Subcutaneous abdominal adipose tissue (tissue), 5 donors: ENCODE measurements at regions not wholly inside any gene's neighbourhood (a gene's known extent, or its start where the extent isn't known, plus 50 kb on each side); places are given as distances from the start of the nearest gene placed in this dataset.

Experiments used
- H3K27ac ChIP-seq: one replicate; pipeline ENCODE4 v1.7.0; 2013; ENCODE audit warnings: low read depth, mild to moderate bottlenecking, inconsistent platforms, low read length, moderate library complexity
- H3K27me3 ChIP-seq, 5 donors: one replicate each; pipeline ENCODE4 v1.7.0; 2013; ENCODE audit warnings: low read length in 5 of 5, inconsistent platforms in 1 of 5; ENCODE audit not compliant: control insufficient read depth in 5 of 5, insufficient read depth in 4 of 5
- H3K36me3 ChIP-seq, 5 donors: one replicate each; pipeline ENCODE4 v1.7.0; 2013; ENCODE audit warnings: low read length in 5 of 5; ENCODE audit not compliant: control insufficient read depth in 5 of 5, insufficient read depth in 5 of 5
- H3K4me1 ChIP-seq, 5 donors: one replicate each; pipeline ENCODE4 v1.7.0; 2013; ENCODE audit warnings: low read length in 5 of 5, mild to moderate bottlenecking in 3 of 5, moderate library complexity in 1 of 5; ENCODE audit not compliant: control insufficient read depth in 5 of 5, insufficient read depth in 5 of 5
- H3K4me3 ChIP-seq, 5 donors: one replicate each; pipeline ENCODE4 v1.7.0; 2013; ENCODE audit warnings: low read length in 5 of 5, low read depth in 1 of 5
- H3K9ac ChIP-seq, 5 donors: one replicate each; pipeline ENCODE4 v1.7.0; 2013; ENCODE audit warnings: low read length in 5 of 5, mild to moderate bottlenecking in 4 of 5, moderate library complexity in 3 of 5
- H3K9me3 ChIP-seq, 5 donors: one replicate each; pipeline ENCODE4 v1.7.0; 2013; ENCODE audit warnings: low read length in 5 of 5; ENCODE audit not compliant: control insufficient read depth in 5 of 5
- donor health status: healthy.
- donor health status: healthy.
- donor health status: healthy.
- donor health status: healthy.
- donor health status: healthy.

DNA sequence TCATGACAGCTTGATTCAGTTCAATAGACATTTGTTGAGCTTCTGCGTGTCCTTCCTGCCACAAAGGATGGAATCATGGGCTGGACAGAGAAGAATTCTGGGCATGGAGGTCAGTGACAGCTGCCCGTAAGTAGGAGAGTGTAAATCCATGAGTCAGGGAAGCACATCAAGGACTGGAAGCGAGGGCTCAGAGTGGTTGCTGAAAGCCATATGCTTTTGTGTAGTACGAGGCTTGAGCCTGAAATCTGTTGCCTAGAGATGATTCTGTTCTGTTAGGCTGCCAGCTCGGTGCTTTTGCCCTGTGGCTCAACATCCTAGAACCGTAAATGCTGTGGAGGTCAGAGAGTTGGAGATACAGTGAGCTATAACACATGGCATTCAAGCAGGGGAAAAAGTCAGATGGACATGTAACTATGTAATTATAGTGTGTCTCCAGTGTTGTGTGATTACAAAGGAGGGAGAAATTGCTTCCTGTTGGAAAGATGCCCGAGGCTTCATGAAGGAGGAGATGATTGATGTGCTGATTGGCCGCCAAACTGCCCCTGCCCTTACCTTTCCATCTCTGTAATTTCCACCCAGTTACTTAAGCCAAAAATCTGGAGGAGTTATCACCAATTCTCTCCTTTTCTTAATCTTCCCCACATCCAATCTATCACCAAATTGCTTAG, 92.8 kb upstream of the CACNA1E start:
- Histone ChIP-seq H3K9me3 (no peaks in the 10 kb centered on the region), H3K27me3 (peaks cover 0 to 20% (median 8%) of the 10 kb centered on the region in 5 donors), H3K4me3 (no peak overlapping the region), H3K27ac (no peak overlapping the region), H3K4me1 (no peaks in the 10 kb centered on the region), H3K36me3 (no peaks in the 10 kb centered on the region), H3K9ac (no peak overlapping the region)

DNA sequence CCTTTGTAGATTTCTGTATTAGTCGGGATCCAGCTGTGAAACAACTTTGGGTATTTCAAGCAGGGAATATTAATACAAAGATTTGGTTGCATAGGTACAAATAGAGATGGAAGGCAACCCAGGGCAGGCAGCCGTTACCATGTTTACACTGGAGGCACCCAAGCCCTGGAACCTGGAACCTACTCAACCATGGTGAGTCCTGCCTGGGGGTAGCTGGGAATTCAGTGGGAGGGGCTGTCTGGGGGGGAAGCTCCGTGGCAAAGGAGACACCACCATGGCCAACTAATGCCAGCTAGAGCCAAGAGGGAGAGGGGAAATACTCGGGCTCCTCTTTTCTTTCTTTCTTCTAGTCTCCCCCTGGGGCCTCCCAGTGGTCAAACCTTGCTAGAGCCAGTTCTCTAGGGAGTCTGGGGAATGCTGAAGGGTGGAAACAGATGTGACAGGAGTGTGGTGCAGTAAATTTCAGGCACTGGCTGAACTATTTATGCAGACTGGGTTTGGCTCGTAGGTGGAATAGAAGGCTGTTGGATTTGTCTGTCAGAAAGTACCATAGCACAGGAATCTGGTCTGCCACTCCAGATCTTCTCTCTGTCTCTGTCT, 91.9 kb upstream of the CACNA1E start:
- H3K4me1 ChIP-seq: no peaks in the 10 kb centered on the region
- H3K9ac ChIP-seq: no peak overlapping the region

DNA sequence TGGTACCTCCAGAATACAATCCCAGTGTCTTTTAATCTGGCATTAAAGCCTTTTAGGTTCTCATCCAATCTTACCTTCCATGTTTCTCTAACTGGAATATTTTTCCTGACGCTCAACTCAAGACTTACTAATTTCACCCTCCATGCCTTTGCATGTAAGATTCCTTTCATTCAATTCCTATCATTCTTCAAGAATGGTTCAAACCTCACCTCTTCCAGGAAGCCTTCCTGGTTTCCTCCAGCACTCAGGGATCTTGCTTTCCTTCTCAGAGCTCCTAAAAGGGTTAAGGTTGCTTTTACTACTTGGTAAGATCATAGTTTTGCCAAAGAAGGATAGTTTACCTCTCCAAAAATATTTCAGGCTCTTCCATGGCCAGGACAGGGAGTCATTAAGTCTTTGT, 91.2 kb upstream of the CACNA1E start:
- Histone ChIP-seq H3K9ac (no peak overlapping the region), H3K27ac (no peak overlapping the region), H3K9me3 (no peaks in the 10 kb centered on the region), H3K4me3 (no peak overlapping the region), H3K4me1 (no peaks in the 10 kb centered on the region), H3K27me3 (peaks cover 0 to 24% (median 8%) of the 10 kb centered on the region in 5 donors), H3K36me3 (no peaks in the 10 kb centered on the region)

More for the DNA sequence above, 91.9 kb upstream of the CACNA1E start:
- Histone ChIP-seq H3K27ac (no peak overlapping the region), H3K36me3 (no peaks in the 10 kb centered on the region), H3K9me3 (no peaks in the 10 kb centered on the region), H3K4me3 (no peak overlapping the region), H3K27me3 (peaks cover 0 to 24% (median 8%) of the 10 kb centered on the region in 5 donors)

DNA sequence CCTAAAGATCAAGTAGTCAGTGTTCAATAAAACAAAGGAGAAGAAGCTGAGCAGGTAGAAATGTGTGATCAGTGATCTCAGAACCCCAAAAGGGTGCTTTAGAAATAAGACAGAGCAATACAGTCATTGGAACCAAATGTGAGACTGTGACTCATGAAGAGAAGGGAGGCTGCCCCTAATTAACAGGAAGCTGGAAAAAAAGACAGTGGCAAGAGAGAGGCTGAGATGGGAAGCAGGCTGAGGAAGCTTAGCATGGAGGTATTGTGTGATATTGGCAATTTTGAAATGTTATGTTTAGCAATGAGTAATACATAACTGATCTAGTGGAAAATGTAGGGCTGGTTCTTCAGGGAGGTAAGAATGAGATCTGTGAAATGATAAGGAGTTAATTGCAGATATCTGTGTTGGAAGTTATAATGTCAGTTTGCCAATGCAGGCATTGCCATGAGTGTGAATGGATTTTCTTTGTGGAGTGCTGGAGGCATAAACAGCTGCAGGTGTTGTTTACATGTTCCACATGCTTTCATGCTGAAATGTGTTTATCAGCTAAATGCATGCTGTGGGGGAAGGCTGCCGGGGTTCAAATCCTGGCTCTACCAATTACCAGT, 90.6 kb upstream of the CACNA1E start:
- H3K27ac ChIP-seq: no peak overlapping the region
- no peak overlapping the region for H3K9ac ChIP-seq
- H3K9me3 ChIP-seq: no peaks in the 10 kb centered on the region
- H3K4me1 ChIP-seq: no peaks in the 10 kb centered on the region
- peaks cover 0 to 24% (median 8%) of the 10 kb centered on the region in 5 donors for H3K27me3 ChIP-seq
- no peaks in the 10 kb centered on the region for H3K36me3 ChIP-seq
- no peak overlapping the region for H3K4me3 ChIP-seq

DNA sequence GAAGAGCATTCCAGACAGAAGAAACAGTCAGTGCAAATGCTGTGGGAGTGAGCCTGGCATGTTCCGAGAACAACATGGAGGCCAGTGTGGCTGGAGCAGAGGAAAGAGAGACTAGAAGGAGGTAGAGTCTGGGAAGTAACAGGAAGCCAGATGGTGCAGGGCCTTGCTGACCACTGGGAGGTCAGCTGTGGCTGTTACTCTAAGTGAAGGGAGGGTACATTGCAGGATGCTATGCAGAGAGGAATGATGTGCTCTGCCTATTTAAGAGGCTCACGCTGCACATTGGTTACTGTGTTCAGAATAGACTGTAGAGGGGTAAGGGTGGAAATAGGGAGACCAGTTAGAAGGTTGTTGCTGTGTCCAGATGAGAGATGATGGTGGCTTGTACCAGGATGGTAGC, 88.6 kb upstream of the CACNA1E start:
- Histone ChIP-seq H3K9ac (no peak overlapping the region), H3K27me3 (peaks cover 0 to 19% (median 8%) of the 10 kb centered on the region in 5 donors), H3K9me3 (no peaks in the 10 kb centered on the region), H3K36me3 (no peaks in the 10 kb centered on the region), H3K4me3 (no peak overlapping the region), H3K4me1 (no peaks in the 10 kb centered on the region), H3K27ac (no peak overlapping the region)

DNA sequence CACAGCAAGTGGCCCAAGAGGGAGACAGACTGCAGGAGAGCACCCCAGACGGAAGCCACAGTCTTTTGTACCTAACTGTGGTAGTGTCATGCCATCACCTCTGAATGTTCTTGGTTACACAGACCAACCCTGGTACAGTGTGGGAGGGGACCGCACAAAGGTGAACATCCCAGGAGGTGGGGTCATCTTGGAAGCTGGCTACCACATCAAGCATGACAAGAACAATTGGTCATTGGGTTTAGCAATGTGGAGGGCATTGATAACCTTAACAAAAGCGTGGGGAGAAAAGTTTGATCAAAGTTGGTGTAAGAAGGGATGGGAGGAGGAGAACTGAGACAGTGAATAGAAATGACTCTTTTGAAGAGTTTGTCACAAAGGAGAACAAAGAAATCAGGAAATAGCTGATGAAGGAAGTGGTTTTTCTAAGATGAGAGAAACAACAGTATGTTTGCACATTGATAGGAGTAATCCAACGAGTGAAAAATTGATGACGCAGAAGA, 87.1 kb upstream of the CACNA1E start:
- H3K9me3 ChIP-seq: no peaks in the 10 kb centered on the region
- H3K27ac ChIP-seq: no peak overlapping the region
- no peak overlapping the region for H3K4me3 ChIP-seq
- no peaks in the 10 kb centered on the region for H3K4me1 ChIP-seq
- no peaks in the 10 kb centered on the region for H3K36me3 ChIP-seq
- peaks cover 0 to 21% (median 6%) of the 10 kb centered on the region in 5 donors for H3K27me3 ChIP-seq
- H3K9ac ChIP-seq: no peak overlapping the region

DNA sequence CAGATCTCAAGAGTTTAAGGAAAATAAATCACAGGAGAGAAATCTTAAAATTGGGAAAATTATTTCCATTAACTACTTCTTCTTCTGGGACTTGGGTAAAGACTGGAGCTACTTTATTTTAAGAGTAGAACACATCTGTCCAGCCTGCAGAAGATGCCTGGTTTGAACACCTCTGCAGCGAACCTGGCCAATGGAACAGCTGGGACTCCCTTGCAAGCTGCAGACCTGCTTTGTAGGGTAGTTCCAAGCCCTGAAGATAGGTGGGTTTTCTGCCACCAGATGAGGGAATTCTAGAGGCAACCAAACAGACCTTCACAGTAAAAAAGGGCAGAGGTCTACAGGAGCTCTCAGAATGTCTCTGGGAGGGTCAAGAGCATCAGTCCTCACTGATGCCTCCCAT, 86.5 kb upstream of the CACNA1E start:
- Histone ChIP-seq H3K4me1 (no peaks in the 10 kb centered on the region), H3K9me3 (no peaks in the 10 kb centered on the region), H3K36me3 (no peaks in the 10 kb centered on the region), H3K27ac (no peak overlapping the region), H3K27me3 (peaks cover 0 to 18% (median 2%) of the 10 kb centered on the region in 5 donors), H3K4me3 (no peak overlapping the region), H3K9ac (no peak overlapping the region)

DNA sequence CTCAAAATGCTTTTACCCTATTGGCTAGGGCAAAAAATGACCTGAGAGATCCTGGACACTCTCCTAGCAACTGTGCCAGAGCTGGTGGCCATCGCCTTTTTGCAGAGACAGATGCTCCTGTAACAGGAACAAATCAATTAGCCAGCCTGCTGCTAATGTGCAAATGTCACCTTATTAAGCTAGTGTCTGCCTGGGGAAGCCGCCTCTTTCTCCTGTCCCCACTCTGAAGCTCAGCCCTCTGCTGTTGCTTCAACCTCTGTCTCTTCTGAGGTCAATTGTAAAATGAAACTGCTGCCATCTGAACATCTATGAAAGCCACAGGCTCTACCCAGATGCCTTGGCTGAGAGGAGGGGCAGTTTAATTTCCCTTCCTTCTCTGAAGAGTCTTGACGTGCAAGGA, 85.5 kb upstream of the CACNA1E start:
- Histone ChIP-seq H3K4me1 (no peaks in the 10 kb centered on the region), H3K27ac (no peak overlapping the region), H3K36me3 (no peaks in the 10 kb centered on the region), H3K27me3 (peaks cover 0 to 12% (median 0%) of the 10 kb centered on the region in 5 donors), H3K9me3 (no peaks in the 10 kb centered on the region), H3K4me3 (no peak overlapping the region), H3K9ac (no peak overlapping the region)

DNA sequence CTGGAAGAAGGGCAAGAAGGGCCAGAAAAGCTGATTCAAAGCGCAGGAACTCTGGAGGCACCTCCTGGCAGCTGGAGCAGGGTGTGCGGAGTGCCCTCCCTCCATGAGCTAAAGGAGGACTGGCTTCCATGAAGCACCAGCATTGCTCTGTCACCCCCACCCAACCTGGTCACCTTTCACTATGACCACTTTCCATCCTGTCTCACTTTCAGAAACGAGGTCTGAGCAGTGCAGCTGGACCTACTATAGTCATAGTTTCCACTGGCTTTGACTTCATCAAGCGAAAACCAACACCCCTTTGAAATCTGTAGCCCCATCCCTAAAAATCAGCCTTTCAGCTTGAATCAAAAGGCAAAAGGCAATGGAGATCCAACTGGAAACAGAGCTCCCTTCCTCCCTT, 84.8 kb upstream of the CACNA1E start:
- H3K27me3 ChIP-seq: peaks cover 0 to 8% (median 0%) of the 10 kb centered on the region in 5 donors
- no peak overlapping the region for H3K9ac ChIP-seq
- H3K4me3 ChIP-seq: no peak overlapping the region
- H3K36me3 ChIP-seq: no peaks in the 10 kb centered on the region
- H3K27ac ChIP-seq: no peak overlapping the region
- H3K4me1 ChIP-seq: no peaks in the 10 kb centered on the region
- no peaks in the 10 kb centered on the region for H3K9me3 ChIP-seq

DNA sequence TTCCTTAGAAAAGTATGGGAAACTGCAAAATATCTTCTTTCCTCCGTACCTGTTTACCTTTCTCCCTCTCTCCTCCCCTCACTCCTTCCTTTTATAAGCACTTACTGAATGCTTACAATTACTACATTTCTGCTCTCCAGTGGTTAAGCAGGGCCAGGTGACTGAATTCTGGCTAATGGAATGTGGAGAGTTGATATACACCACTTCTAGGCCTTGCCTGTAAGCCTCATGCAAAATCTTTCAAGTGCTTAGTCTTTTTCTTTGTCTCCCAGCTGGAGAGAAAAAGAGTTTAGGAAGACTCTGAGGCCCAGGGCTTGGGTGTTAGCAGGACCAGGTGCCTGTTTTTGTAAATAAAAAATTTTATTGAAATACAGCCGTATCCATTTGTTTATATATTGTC, 77.7 kb upstream of the CACNA1E start:
- Histone ChIP-seq H3K9ac (no peak overlapping the region), H3K27me3 (peaks cover 0 to 4% (median 0%) of the 10 kb centered on the region in 5 donors), H3K9me3 (no peaks in the 10 kb centered on the region), H3K4me1 (no peaks in the 10 kb centered on the region), H3K4me3 (no peak overlapping the region), H3K27ac (no peak overlapping the region), H3K36me3 (no peaks in the 10 kb centered on the region)
